ENCODE measurements at regions not wholly inside any gene's neighbourhood (a gene's known extent, or its start where the extent isn't known, plus 50 kb on each side); places are given as distances from the start of the nearest gene placed in this dataset.

- H3K27ac Mint-ChIP-seq: no peak overlapping the region
- H3K4me3 Mint-ChIP-seq (ENCODE audit: low read depth): no peak overlapping the region
- H3K27me3 Mint-ChIP-seq (ENCODE audit: low read depth): peaks cover 4% of the 10 kb centered on the region
- no peak for DNase-seq (ENCODE audit: low spot score)
- no peaks in the 10 kb centered on the region for H3K36me3 Mint-ChIP-seq (ENCODE audit: low read depth)
- no peaks in the 10 kb centered on the region for H3K9me3 Mint-ChIP-seq
- intact Hi-C loops (cut with micrococcal nuclease): no loop called here
- H3K4me1 Mint-ChIP-seq (ENCODE audit: low read depth): no peaks in the 10 kb centered on the region
These were observed 90.4 kb upstream of the MTNR1B start for GRCh38 chr11:92879086-92879485.

GRCh38 chr11:92880381-92880780 is 89.1 kb upstream of the MTNR1B start:
- Mint-ChIP-seq H3K4me3 (ENCODE audit: low read depth) (no peak overlapping the region), H3K4me1 (ENCODE audit: low read depth) (no peaks in the 10 kb centered on the region), H3K27ac (no peak overlapping the region), H3K27me3 (ENCODE audit: low read depth) (peaks cover 4% of the 10 kb centered on the region), H3K36me3 (ENCODE audit: low read depth) (no peaks in the 10 kb centered on the region), H3K9me3 (no peaks in the 10 kb centered on the region)
- intact Hi-C loops (cut with micrococcal nuclease): no loop called here
- DNase-seq (ENCODE audit: low spot score): no peak

- no peaks in the 10 kb centered on the region for H3K36me3 Mint-ChIP-seq (ENCODE audit: low read depth)
- H3K4me1 Mint-ChIP-seq (ENCODE audit: low read depth): no peaks in the 10 kb centered on the region
- H3K27ac Mint-ChIP-seq: no peak overlapping the region
- intact Hi-C loops (cut with micrococcal nuclease): no loop called here
- no peaks in the 10 kb centered on the region for H3K9me3 Mint-ChIP-seq
- no peak for DNase-seq (ENCODE audit: low spot score)
- peaks cover 2% of the 10 kb centered on the region for H3K27me3 Mint-ChIP-seq (ENCODE audit: low read depth)
- H3K4me3 Mint-ChIP-seq (ENCODE audit: low read depth): no peak overlapping the region
These were observed 87.5 kb upstream of the MTNR1B start for GRCh38 chr11:92881940-92882450.

GRCh38 chr11:92882828-92883611 is 86.4 kb upstream of the MTNR1B start:
- Mint-ChIP-seq H3K27ac (no peak overlapping the region), H3K36me3 (ENCODE audit: low read depth) (no peaks in the 10 kb centered on the region), H3K4me1 (ENCODE audit: low read depth) (no peaks in the 10 kb centered on the region), H3K27me3 (ENCODE audit: low read depth) (peaks cover 2% of the 10 kb centered on the region), H3K4me3 (ENCODE audit: low read depth) (no peak overlapping the region), H3K9me3 (no peaks in the 10 kb centered on the region)
- intact Hi-C loops (cut with micrococcal nuclease): no loop called here
- DNase-seq (ENCODE audit: low spot score): no peak

GRCh38 chr11:92885600-92885999 is 83.9 kb upstream of the MTNR1B start:
- Mint-ChIP-seq H3K9me3 (no peaks in the 10 kb centered on the region), H3K27ac (no peak overlapping the region), H3K4me3 (ENCODE audit: low read depth) (no peak overlapping the region), H3K36me3 (ENCODE audit: low read depth) (no peaks in the 10 kb centered on the region), H3K4me1 (ENCODE audit: low read depth) (no peaks in the 10 kb centered on the region), H3K27me3 (ENCODE audit: low read depth) (no peaks in the 10 kb centered on the region)
- no peak for DNase-seq (ENCODE audit: low spot score)
- intact Hi-C loops (cut with micrococcal nuclease): no loop called here

- no peaks in the 10 kb centered on the region for H3K9me3 Mint-ChIP-seq
- H3K36me3 Mint-ChIP-seq (ENCODE audit: low read depth): no peaks in the 10 kb centered on the region
- H3K4me1 Mint-ChIP-seq (ENCODE audit: low read depth): no peaks in the 10 kb centered on the region
- H3K4me3 Mint-ChIP-seq (ENCODE audit: low read depth): no peak overlapping the region
- H3K27me3 Mint-ChIP-seq (ENCODE audit: low read depth): no peaks in the 10 kb centered on the region
- intact Hi-C loops (cut with micrococcal nuclease): no loop called here
- DNase-seq (ENCODE audit: low spot score): no peak
- no peak overlapping the region for H3K27ac Mint-ChIP-seq
These were observed 83.1 kb upstream of the MTNR1B start for GRCh38 chr11:92886243-92886905.

GRCh38 chr11:92888696-92889095 is 80.8 kb upstream of the MTNR1B start:
- Mint-ChIP-seq H3K27me3 (ENCODE audit: low read depth) (no peaks in the 10 kb centered on the region), H3K36me3 (ENCODE audit: low read depth) (no peaks in the 10 kb centered on the region), H3K9me3 (no peaks in the 10 kb centered on the region), H3K27ac (no peak overlapping the region), H3K4me1 (ENCODE audit: low read depth) (no peaks in the 10 kb centered on the region), H3K4me3 (ENCODE audit: low read depth) (no peak overlapping the region)
- intact Hi-C loops (cut with micrococcal nuclease): no loop called here
- no peak for DNase-seq (ENCODE audit: low spot score)

- DNase-seq (ENCODE audit: low spot score): no peak
- no peaks in the 10 kb centered on the region for H3K4me1 Mint-ChIP-seq (ENCODE audit: low read depth)
- no peak overlapping the region for H3K4me3 Mint-ChIP-seq (ENCODE audit: low read depth)
- intact Hi-C loops (cut with micrococcal nuclease): no loop called here
- H3K27me3 Mint-ChIP-seq (ENCODE audit: low read depth): no peaks in the 10 kb centered on the region
- H3K27ac Mint-ChIP-seq: no peak overlapping the region
- H3K9me3 Mint-ChIP-seq: no peaks in the 10 kb centered on the region
- no peaks in the 10 kb centered on the region for H3K36me3 Mint-ChIP-seq (ENCODE audit: low read depth)
These were observed 78.6 kb upstream of the MTNR1B start for GRCh38 chr11:92890846-92891245.

GRCh38 chr11:92892802-92893684 is 76.4 kb upstream of the MTNR1B start:
- no peak for DNase-seq (ENCODE audit: low spot score)
- intact Hi-C loops (cut with micrococcal nuclease): no loop called here
- H3K4me1 Mint-ChIP-seq (ENCODE audit: low read depth): no peaks in the 10 kb centered on the region
- no peak overlapping the region for H3K27ac Mint-ChIP-seq
- no peaks in the 10 kb centered on the region for H3K9me3 Mint-ChIP-seq
- H3K4me3 Mint-ChIP-seq (ENCODE audit: low read depth): no peak overlapping the region
- H3K36me3 Mint-ChIP-seq (ENCODE audit: low read depth): no peaks in the 10 kb centered on the region
- H3K27me3 Mint-ChIP-seq (ENCODE audit: low read depth): peaks cover 1% of the 10 kb centered on the region

- Mint-ChIP-seq H3K4me1 (ENCODE audit: low read depth) (no peaks in the 10 kb centered on the region), H3K27me3 (ENCODE audit: low read depth) (peaks cover 1% of the 10 kb centered on the region), H3K4me3 (ENCODE audit: low read depth) (no peak overlapping the region), H3K36me3 (ENCODE audit: low read depth) (no peaks in the 10 kb centered on the region), H3K9me3 (no peaks in the 10 kb centered on the region), H3K27ac (no peak overlapping the region)
- no peak for DNase-seq (ENCODE audit: low spot score)
- intact Hi-C loops (cut with micrococcal nuclease): no loop called here
These were observed 75.3 kb upstream of the MTNR1B start for GRCh38 chr11:92894197-92894596.

- H3K36me3 Mint-ChIP-seq (ENCODE audit: low read depth): no peaks in the 10 kb centered on the region
- no peak for DNase-seq (ENCODE audit: low spot score)
- no peak overlapping the region for H3K4me3 Mint-ChIP-seq (ENCODE audit: low read depth)
- H3K9me3 Mint-ChIP-seq: no peaks in the 10 kb centered on the region
- no peaks in the 10 kb centered on the region for H3K4me1 Mint-ChIP-seq (ENCODE audit: low read depth)
- H3K27me3 Mint-ChIP-seq (ENCODE audit: low read depth): peaks cover 1% of the 10 kb centered on the region
- H3K27ac Mint-ChIP-seq: no peak overlapping the region
- intact Hi-C loops (cut with micrococcal nuclease): no loop called here
These were observed 72.0 kb upstream of the MTNR1B start for GRCh38 chr11:92897487-92897886.

- H3K27me3 Mint-ChIP-seq (ENCODE audit: low read depth): no peaks in the 10 kb centered on the region
- no peaks in the 10 kb centered on the region for H3K9me3 Mint-ChIP-seq
- no peak for DNase-seq (ENCODE audit: low spot score)
- intact Hi-C loops (cut with micrococcal nuclease): no loop called here
- no peak overlapping the region for H3K27ac Mint-ChIP-seq
- no peaks in the 10 kb centered on the region for H3K36me3 Mint-ChIP-seq (ENCODE audit: low read depth)
- no peak overlapping the region for H3K4me3 Mint-ChIP-seq (ENCODE audit: low read depth)
- H3K4me1 Mint-ChIP-seq (ENCODE audit: low read depth): no peaks in the 10 kb centered on the region
These were observed 67.0 kb upstream of the MTNR1B start for GRCh38 chr11:92902417-92902816.

- H3K36me3 Mint-ChIP-seq (ENCODE audit: low read depth): no peaks in the 10 kb centered on the region
- H3K27me3 Mint-ChIP-seq (ENCODE audit: low read depth): no peaks in the 10 kb centered on the region
- no peaks in the 10 kb centered on the region for H3K4me1 Mint-ChIP-seq (ENCODE audit: low read depth)
- no peak overlapping the region for H3K4me3 Mint-ChIP-seq (ENCODE audit: low read depth)
- no peaks in the 10 kb centered on the region for H3K9me3 Mint-ChIP-seq
- intact Hi-C loops (cut with micrococcal nuclease): no loop called here
- DNase-seq (ENCODE audit: low spot score): no peak
- H3K27ac Mint-ChIP-seq: no peak overlapping the region
These were observed 61.8 kb upstream of the MTNR1B start for GRCh38 chr11:92907671-92908070.

All from activated T-helper 2 cell treated with anti-CD3 and anti-CD28 coated beads, Interferon-gamma antibody, Interleukin-2, Interleukin-4, amounts not matched to agents 10 μg/mL and 5 μg/mL and 100 μg/mL, durations not matched to agents 14 hours and 24 hours and 36 hours (primary cell).